Caco-2 (cell line): ENCODE measurements at regions not wholly inside any gene's neighbourhood (a gene's known extent, or its start where the extent isn't known, plus 50 kb on each side); places are given as distances from the start of the nearest gene placed in this dataset.

ENCODE experiments used
- BruUV-seq: library from RNA; stranded (reverse); fragments of 400-500 nt; replicated peaks from 2 replicates; lab custom pipeline; 2021; lab: Mats Ljungman, UMichigan
- CTCF ChIA-PET: fragments of 300-600 bp; sonication (Branson Sonifier 250); formaldehyde crosslinking; loops from one replicate; lab custom pipeline; 2022; ENCODE audit warnings: antibody characterized with exemption; lab: Charles Lee
- POLR2A ChIA-PET: fragments of 300-600 bp; sonication (Branson Sonifier 250); formaldehyde crosslinking; loops from one replicate; lab custom pipeline; 2022; ENCODE audit warnings: antibody characterized with exemption; lab: Charles Lee
- DNase-seq, 2 experiments: peaks; one replicate each; pipeline versions ENCODE4 v3.0.0 to v3.0.0-alpha.2; 2020 to 2022
- H3K27me3 ChIP-seq: replicated peaks from 2 replicates; pipeline ENCODE4 v1.6.0; 2011; ENCODE audit warnings: low read length; ENCODE audit not compliant: control insufficient read depth, insufficient read depth
- H3K36me3 ChIP-seq: 2 replicates; pipeline ENCODE4 v1.5.1; 2011; ENCODE audit warnings: low read length; ENCODE audit not compliant: control insufficient read depth, insufficient read depth
- H3K4me1 ChIP-seq: fragments of 250-450 bp; sonication (Bioruptor Pico); 2 replicates; pipeline ENCODE4 v1.5.1; 2020; ENCODE audit warnings: mild to moderate bottlenecking
- H3K4me3 ChIP-seq: 2 replicates; pipeline ENCODE4 v1.5.1; 2011; ENCODE audit warnings: low read depth, mild to moderate bottlenecking, control low read depth, low read length
- H3K9me3 ChIP-seq: fragments of 250-450 bp; sonication (Bioruptor Pico); 2 replicates; pipeline ENCODE4 v1.5.1; 2020; ENCODE audit warnings: mild to moderate bottlenecking, moderate library complexity
- H3K27ac Mint-ChIP-seq: one replicate; pipeline ENCODE4 v1.8.0; 2022; ENCODE audit warnings: mixed read lengths; ENCODE audit not compliant: unreplicated experiment
- H3K27me3 Mint-ChIP-seq: one replicate; pipeline ENCODE4 v1.8.0; 2022; ENCODE audit warnings: mixed read lengths; ENCODE audit not compliant: insufficient read depth, unreplicated experiment
- H3K36me3 Mint-ChIP-seq: one replicate; pipeline ENCODE4 v1.8.0; 2022; ENCODE audit warnings: mild to moderate bottlenecking, mixed read lengths; ENCODE audit not compliant: insufficient read depth, unreplicated experiment
- H3K4me1 Mint-ChIP-seq: one replicate; pipeline ENCODE4 v1.8.0; 2022; ENCODE audit warnings: low read depth, mixed read lengths; ENCODE audit not compliant: unreplicated experiment
- H3K4me3 Mint-ChIP-seq: one replicate; pipeline ENCODE4 v1.8.0; 2022; ENCODE audit warnings: mild to moderate bottlenecking, moderate library complexity, mixed read lengths; ENCODE audit not compliant: unreplicated experiment
- H3K9me3 Mint-ChIP-seq: one replicate; pipeline ENCODE4 v1.8.0; 2022; ENCODE audit warnings: mixed read lengths; ENCODE audit not compliant: unreplicated experiment
- CTCF ChIP-seq, 2 experiments: fragments of 200-600 bp in 1 of 2; IDR thresholded peaks; 1 replicate in 1 of 2; 2 replicates in 1 of 2; pipeline versions ENCODE4 v1.5.1 to v1.8.0; 2011 to 2022; ENCODE audit warnings: antibody characterized with exemption in 1 of 2, control low read depth in 1 of 2, inconsistent platforms in 1 of 2, low read depth in 1 of 2, low read length in 1 of 2, mild to moderate bottlenecking in 1 of 2, moderate library complexity in 1 of 2; ENCODE audit not compliant: insufficient read depth in 1 of 2, severe bottlenecking in 1 of 2, unreplicated experiment in 1 of 2
- intact Hi-C: fragments of 100-400 bp; cut with micrococcal nuclease; formaldehyde crosslinking; loops from one replicate; pipeline ENCODE4 v1.10.0; 2022; ENCODE audit not compliant: unreplicated experiment

- BruUV-seq, result no TSS peak
- Mint-ChIP-seq H3K4me1 (no peaks in the 10 kb centered on the region), H3K27ac (no peak overlapping the region), H3K9me3 (peaks cover 10% of the 10 kb centered on the region), H3K27me3 (no peaks in the 10 kb centered on the region), H3K36me3 (peaks cover 6% of the 10 kb centered on the region), H3K4me3 (no peak overlapping the region)
- ChIA-PET CTCF (no interaction called here), POLR2A (no interaction called here)
- DNase-seq, result no peak
- H3K4me3 ChIP-seq, result no peak overlapping the region
- H3K9me3 ChIP-seq, result no peaks in the 10 kb centered on the region
- H3K27me3 ChIP-seq, result no peaks in the 10 kb centered on the region
- intact Hi-C loops, result no loop called here
- H3K4me1 ChIP-seq, result no peaks in the 10 kb centered on the region
- no peaks in the 10 kb centered on the region for H3K36me3 ChIP-seq
- no peak for TF ChIP-seq CTCF (IDR thresholded peaks at IDR 0.05; ENCODE audit: insufficient read depth in 1 of 2, low read depth in 1 of 2, low read length in 1 of 2, severe bottlenecking in 1 of 2, unreplicated experiment in 1 of 2)
These were observed 426.3 kb downstream of the AACS start for GRCh38 chr12:125491553-125491952.

DNA sequence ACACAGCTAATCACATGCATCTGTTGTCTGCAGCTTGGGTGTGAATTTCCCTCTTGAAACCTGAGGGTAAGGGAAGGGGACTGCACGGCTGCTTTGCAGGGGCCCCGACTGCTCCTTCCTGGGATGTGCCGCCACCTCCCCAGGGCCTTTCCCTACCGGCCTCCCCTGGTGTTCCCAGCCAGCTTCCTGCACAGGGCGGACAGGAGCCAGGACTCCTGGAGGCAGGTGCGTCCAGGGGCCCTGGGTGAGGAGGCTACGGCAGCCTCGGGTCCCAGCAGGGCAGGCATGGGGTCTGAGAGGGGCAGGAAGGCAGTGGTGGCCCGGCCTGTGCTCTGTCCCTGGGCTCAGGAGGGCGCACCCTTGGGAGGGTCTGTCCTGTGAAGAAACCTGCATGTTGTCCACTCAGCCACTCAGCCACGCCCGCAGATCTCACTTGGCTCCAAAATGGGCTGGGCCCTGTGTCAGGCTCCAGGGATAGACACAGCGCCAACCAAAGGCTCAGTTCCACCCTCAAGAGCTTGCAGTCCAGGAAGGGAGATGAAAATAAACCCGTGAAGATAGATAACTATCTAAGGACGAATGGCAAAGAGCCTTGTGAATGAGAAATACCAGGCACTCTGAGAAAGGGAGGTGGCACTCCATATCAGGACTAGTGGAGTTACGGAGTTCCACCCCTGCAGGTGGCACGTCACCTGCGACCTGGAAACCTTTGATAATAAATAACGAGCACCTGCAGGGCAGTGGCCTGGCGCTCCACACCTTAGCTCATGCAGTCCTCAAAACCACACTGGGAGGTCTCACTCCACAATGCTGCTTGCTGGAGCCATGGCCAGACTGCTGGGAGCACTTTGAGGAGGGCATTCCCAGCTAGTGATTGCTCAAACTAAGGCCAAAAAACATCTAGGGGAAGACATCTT, 427.4 kb downstream of the AACS start:
- no peaks in the 10 kb centered on the region for H3K36me3 ChIP-seq
- ChIA-PET CTCF (no interaction called here), POLR2A (no interaction called here)
- no peaks in the 10 kb centered on the region for H3K9me3 ChIP-seq
- H3K4me1 Mint-ChIP-seq, result no peaks in the 10 kb centered on the region
- no peaks in the 10 kb centered on the region for H3K27me3 Mint-ChIP-seq
- H3K27ac Mint-ChIP-seq, result no peak overlapping the region
- BruUV-seq, result no TSS peak
- H3K27me3 ChIP-seq, result no peaks in the 10 kb centered on the region
- no peak overlapping the region for H3K4me3 Mint-ChIP-seq
- no peak for TF ChIP-seq CTCF (IDR thresholded peaks at IDR 0.05; ENCODE audit: insufficient read depth in 1 of 2, low read depth in 1 of 2, low read length in 1 of 2, severe bottlenecking in 1 of 2, unreplicated experiment in 1 of 2)
- H3K36me3 Mint-ChIP-seq, result peaks cover 6% of the 10 kb centered on the region
- no peak overlapping the region for H3K4me3 ChIP-seq
- DNase-seq, result no peak
- intact Hi-C loops, result no loop called here
- no peaks in the 10 kb centered on the region for H3K4me1 ChIP-seq
- H3K9me3 Mint-ChIP-seq, result peaks cover 10% of the 10 kb centered on the region

- TF ChIP-seq CTCF (IDR thresholded peaks at IDR 0.05; ENCODE audit: insufficient read depth in 1 of 2, low read depth in 1 of 2, low read length in 1 of 2, severe bottlenecking in 1 of 2, unreplicated experiment in 1 of 2), result no peak
- ChIA-PET CTCF (no interaction called here), POLR2A (no interaction called here)
- Histone ChIP-seq H3K4me3 (no peak overlapping the region), H3K36me3 (no peaks in the 10 kb centered on the region), H3K9me3 (no peaks in the 10 kb centered on the region), H3K4me1 (no peaks in the 10 kb centered on the region), H3K27me3 (no peaks in the 10 kb centered on the region)
- Mint-ChIP-seq H3K36me3 (peaks cover 6% of the 10 kb centered on the region), H3K9me3 (peaks cover 10% of the 10 kb centered on the region), H3K27me3 (no peaks in the 10 kb centered on the region), H3K27ac (no peak overlapping the region), H3K4me1 (no peaks in the 10 kb centered on the region), H3K4me3 (no peak overlapping the region)
- BruUV-seq, result no TSS peak
- intact Hi-C loops, result no loop called here
- DNase-seq, result no peak
These were observed 428.6 kb downstream of the AACS start for GRCh38 chr12:125493704-125494308.
